ENCODE measurements at regions not wholly inside any gene's neighbourhood (a gene's known extent, or its start where the extent isn't known, plus 50 kb on each side); places are given as distances from the start of the nearest gene placed in this dataset.

- no peaks in the 10 kb centered on the region for H3K36me3 ChIP-seq (ENCODE audit: control insufficient read depth in 1 of 2, insufficient read depth in 2 of 2, low read length in 2 of 2)
- H3K4me3 ChIP-seq (replicated peaks in 1 of 2; ENCODE audit: low read depth in 1 of 2, low read length in 2 of 2) = no peak overlapping the region
- ChIA-PET POLR2A (no interaction called here), CTCF (no interaction called here), RAD21 (ENCODE audit: low non-redundant PET in 1 of 2, low total read pairs in 2 of 2, uncharacterized antibody in 2 of 2, unreplicated experiment in 2 of 2) (no interaction called here)
- DNase-seq (ENCODE audit: low read depth, low spot score) (no peak), ATAC-seq (no peak)
- H3K9me3 ChIP-seq (ENCODE audit: control insufficient read depth in 1 of 2, insufficient read depth in 1 of 2, low read depth in 1 of 2, low read length in 2 of 2) = no peaks in the 10 kb centered on the region
- BruUV-seq (replicated peaks) = no TSS peak
- no peak overlapping the region for H3K4me2 ChIP-seq (ENCODE audit: low read length)
- no peaks in the 10 kb centered on the region for H3K79me2 ChIP-seq (ENCODE audit: insufficient read depth, low read length)
- intact Hi-C loops (cut with micrococcal nuclease) = no loop called here
- H3K4me1 ChIP-seq (ENCODE audit: control insufficient read depth in 1 of 2, insufficient read depth in 2 of 2, low read length in 2 of 2) = no peaks in the 10 kb centered on the region
- no peak overlapping the region for H3K27ac ChIP-seq (ENCODE audit: low read depth, low read length)
- H4K20me1 ChIP-seq (ENCODE audit: insufficient read depth) = no peaks in the 10 kb centered on the region
- H3K9ac ChIP-seq (ENCODE audit: low read length) = no peak overlapping the region
- no peaks in the 10 kb centered on the region for H3K9me2 ChIP-seq (ENCODE audit: insufficient read depth)
- no peaks in the 10 kb centered on the region for H3K27me3 ChIP-seq (ENCODE audit: insufficient read depth, low read length)
- TF ChIP-seq ATF3 (IDR thresholded peaks at IDR 0.05) = no peak
- no peak for TF ChIP-seq ZBTB33 (IDR thresholded peaks at IDR 0.05; ENCODE audit: extremely low read depth, insufficient replicate concordance, low read length)
- TF ChIP-seq EZH2phosphoT487 (IDR thresholded peaks at IDR 0.05; ENCODE audit: borderline replicate concordance) = no peak
- no peak for TF ChIP-seq SRF (IDR thresholded peaks at IDR 0.05; ENCODE audit: low read depth)
- no peak overlapping the region for H2AFZ ChIP-seq (ENCODE audit: low read depth, low read length, poor library complexity, severe bottlenecking)
These were observed 347.2 kb downstream of the C12orf75 start for GRCh38 chr12:105677672-105678071.

- H3K9ac ChIP-seq (ENCODE audit: low read length) = no peak overlapping the region
- ATAC-seq (no peak), DNase-seq (ENCODE audit: low read depth, low spot score) (no peak)
- POLR2A ChIA-PET = no interaction called here
- no TSS peak for BruUV-seq (replicated peaks)
- no peaks in the 10 kb centered on the region for H3K9me2 ChIP-seq (ENCODE audit: insufficient read depth)
- intact Hi-C loops (cut with micrococcal nuclease) = no loop called here
- no peaks in the 10 kb centered on the region for H3K79me2 ChIP-seq (ENCODE audit: insufficient read depth, low read length)
- H3K9me3 ChIP-seq (ENCODE audit: control insufficient read depth in 1 of 2, insufficient read depth in 1 of 2, low read depth in 1 of 2, low read length in 2 of 2) = no peaks in the 10 kb centered on the region
- H3K4me3 ChIP-seq (replicated peaks in 1 of 2; ENCODE audit: low read depth in 1 of 2, low read length in 2 of 2) = no peak overlapping the region
- TF ChIP-seq JUND (IDR thresholded peaks at IDR 0.05) = no peak
- TF ChIP-seq YY1 (IDR thresholded peaks at IDR 0.05; ENCODE audit: extremely low read depth, insufficient replicate concordance, low read depth, low read length) = no peak
- no peak for TF ChIP-seq ZFX (IDR thresholded peaks at IDR 0.05)
- TF ChIP-seq SRF (IDR thresholded peaks at IDR 0.05; ENCODE audit: low read depth) = no peak
- TF ChIP-seq EGR1 (IDR thresholded peaks at IDR 0.05; ENCODE audit: low read depth) = no peak
- no peak for TF ChIP-seq ELF1 (IDR thresholded peaks at IDR 0.05; ENCODE audit: borderline replicate concordance, low read depth)
- no peak for TF ChIP-seq POLR2AphosphoS5 (IDR thresholded peaks at IDR 0.05; ENCODE audit: low read depth, low read length)
- TF ChIP-seq ZBTB33 (IDR thresholded peaks at IDR 0.05; ENCODE audit: extremely low read depth, insufficient replicate concordance, low read length) = no peak
- TF ChIP-seq SP1 (IDR thresholded peaks at IDR 0.05; ENCODE audit: low read depth) = no peak
- TF ChIP-seq TCF7L2 (IDR thresholded peaks at IDR 0.05; ENCODE audit: borderline replicate concordance, extremely low read depth, insufficient read depth, insufficient read length) = no peak
- TF ChIP-seq CBX3 (IDR thresholded peaks at IDR 0.05; ENCODE audit: low read depth) = no peak
- no peak for TF ChIP-seq POLR2A (IDR thresholded peaks at IDR 0.05; ENCODE audit: borderline replicate concordance, extremely low read depth, insufficient read depth, insufficient read length)
- no peaks in the 10 kb centered on the region for H4K20me1 ChIP-seq (ENCODE audit: insufficient read depth)
- no peak overlapping the region for H2AFZ ChIP-seq (ENCODE audit: low read depth, low read length, poor library complexity, severe bottlenecking)
- no peak overlapping the region for H3K27ac ChIP-seq (ENCODE audit: low read depth, low read length)
- CTCF ChIA-PET = no interaction called here
- H3K4me1 ChIP-seq (ENCODE audit: control insufficient read depth in 1 of 2, insufficient read depth in 2 of 2, low read length in 2 of 2) = no peaks in the 10 kb centered on the region
- no peaks in the 10 kb centered on the region for H3K36me3 ChIP-seq (ENCODE audit: control insufficient read depth in 1 of 2, insufficient read depth in 2 of 2, low read length in 2 of 2)
- RAD21 ChIA-PET (ENCODE audit: low non-redundant PET in 1 of 2, low total read pairs in 2 of 2, uncharacterized antibody in 2 of 2, unreplicated experiment in 2 of 2) = no interaction called here
- H3K4me2 ChIP-seq (ENCODE audit: low read length) = no peak overlapping the region
- no peaks in the 10 kb centered on the region for H3K27me3 ChIP-seq (ENCODE audit: insufficient read depth, low read length)
These were observed 349.5 kb downstream of the C12orf75 start for GRCh38 chr12:105679982-105680381.
